ENCODE measurements at regions not wholly inside any gene's neighbourhood (a gene's known extent, or its start where the extent isn't known, plus 50 kb on each side); places are given as distances from the start of the nearest gene placed in this dataset.

DNA sequence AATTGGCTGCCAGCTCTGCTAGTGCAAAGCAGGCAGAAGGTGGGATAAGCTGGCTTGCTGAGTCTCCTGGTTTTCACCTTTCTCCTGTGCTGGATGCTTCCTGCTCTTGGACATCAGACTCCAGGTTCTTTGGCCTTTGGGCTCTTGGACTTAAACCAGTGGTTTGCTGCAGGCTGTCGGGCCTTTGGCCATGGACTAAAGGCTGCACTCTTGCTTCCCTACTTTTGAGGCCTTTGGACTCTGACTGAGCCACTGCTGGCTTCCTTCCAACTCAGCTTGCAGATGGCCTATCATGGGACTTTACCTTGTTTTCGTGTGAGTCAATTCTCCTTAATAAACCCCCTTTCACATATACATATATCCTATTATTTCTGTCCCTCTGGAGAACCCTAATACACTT, 1293.9 kb upstream of the CDH6 start:
- no peak for DNase-seq

GRCh38 chr5:29897916-29898315, 1295.6 kb upstream of the CDH6 start:
- no peak for DNase-seq

- peak; percentile 59 for DNase-seq
Observed at GRCh38 chr5:29896646-29897045, 1296.8 kb upstream of the CDH6 start.

DNA sequence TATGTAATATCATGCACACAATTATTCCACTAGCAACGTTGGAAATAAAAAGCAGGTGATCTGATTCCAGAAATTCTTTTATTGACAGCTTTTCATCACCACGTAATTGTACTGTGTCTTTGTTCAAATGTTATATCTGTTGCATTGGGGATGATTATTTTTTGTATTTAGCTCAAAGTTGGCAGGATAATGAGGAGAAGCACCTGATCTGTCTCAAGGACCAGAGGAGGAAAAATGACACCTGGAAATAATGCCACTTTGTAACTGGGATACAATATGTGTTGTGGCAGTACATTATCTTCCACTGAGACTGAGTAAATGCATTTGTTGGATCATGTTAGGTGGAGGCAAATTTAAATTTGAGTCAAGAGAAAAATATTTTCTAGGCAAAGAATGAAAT, 1298.8 kb upstream of the CDH6 start:
- no peak for DNase-seq

GRCh38 chr5:29889051-29889450, 1304.4 kb upstream of the CDH6 start:
- DNase-seq: no peak

DNA sequence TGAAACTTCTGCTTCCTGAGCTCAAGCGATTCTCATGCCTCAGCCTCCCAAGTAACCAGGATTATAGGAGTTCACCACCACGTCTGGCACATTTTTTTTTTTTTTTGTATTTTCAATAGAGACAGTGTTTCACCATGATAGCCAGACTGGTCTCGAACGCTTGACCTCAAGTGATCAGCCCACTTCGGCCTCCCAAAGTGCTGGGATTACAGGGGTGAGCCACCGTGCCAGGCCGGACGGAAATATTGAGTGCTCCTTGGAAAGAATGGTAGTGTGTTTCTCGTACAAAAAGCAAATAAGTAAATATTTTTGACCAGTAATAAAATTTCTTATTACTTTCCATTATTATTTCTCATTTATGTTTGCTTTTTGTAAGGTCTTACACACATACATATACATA, 1307.9 kb upstream of the CDH6 start:
- no peak for DNase-seq

- DNase-seq: no peak
Observed at GRCh38 chr5:29882036-29882435, 1311.5 kb upstream of the CDH6 start.

DNA sequence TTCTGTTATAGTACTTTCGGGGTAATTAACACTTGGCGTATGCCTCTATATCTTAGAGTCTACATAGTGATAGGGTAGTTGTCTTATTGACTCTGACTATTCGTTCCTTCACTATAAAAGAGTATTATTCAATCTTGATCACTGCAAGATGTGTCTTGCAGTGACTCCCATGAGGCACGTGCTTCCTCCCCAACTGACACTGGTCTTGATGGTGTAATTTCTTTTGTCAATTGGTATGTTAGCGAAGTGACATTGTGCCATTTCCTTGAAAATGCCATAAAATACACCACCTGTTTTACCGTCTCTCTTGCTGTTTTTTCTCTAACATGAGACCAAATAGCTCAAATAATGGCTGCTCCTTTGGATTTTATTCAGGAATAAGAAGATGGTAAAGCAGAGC, 1314.1 kb upstream of the CDH6 start:
- no peak for DNase-seq

DNA sequence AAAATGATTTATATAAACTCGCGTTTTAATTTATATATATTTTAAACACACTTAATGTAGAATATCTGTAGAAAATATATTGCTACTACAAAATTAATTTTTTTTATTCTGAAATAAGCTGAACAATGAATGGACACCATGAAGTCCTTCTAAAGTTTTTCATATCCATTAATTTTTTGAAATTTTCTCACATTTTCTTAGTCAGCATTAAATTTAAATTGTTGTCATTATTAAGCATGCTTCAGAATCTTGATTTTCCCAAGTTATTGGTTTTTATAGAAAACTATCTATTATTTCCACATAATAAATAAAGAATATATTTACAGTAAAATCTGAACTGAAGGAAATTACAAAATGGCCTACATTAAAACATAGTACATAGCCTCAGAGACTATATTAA, 1314.9 kb upstream of the CDH6 start:
- DNase-seq: no peak

- DNase-seq: no peak
Observed at GRCh38 chr5:29867155-29867554, 1326.3 kb upstream of the CDH6 start.

DNA sequence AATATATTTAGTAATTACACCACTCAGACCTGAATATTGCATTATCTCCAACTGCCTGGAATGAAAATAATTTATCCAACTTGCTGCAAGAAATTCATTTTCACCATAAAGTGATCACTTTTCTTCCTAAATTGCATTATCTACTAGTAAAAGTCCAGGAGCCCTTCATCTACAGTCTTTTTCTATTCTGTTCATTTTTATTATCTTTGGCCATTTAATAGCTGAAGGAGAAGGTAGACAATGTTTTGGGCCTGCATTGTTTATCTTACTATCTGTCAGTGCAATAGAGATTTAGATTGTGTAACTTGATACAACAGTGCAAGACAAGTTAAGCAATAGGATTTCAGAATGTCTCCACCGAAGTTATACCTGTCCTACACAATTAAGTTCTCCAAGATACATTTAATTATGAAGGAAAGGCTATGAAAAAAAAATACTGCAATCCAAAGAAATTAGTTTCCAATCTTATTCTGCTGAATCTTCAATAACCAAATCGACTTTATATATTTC, 1339.7 kb upstream of the CDH6 start:
- no peak for DNase-seq

DNA sequence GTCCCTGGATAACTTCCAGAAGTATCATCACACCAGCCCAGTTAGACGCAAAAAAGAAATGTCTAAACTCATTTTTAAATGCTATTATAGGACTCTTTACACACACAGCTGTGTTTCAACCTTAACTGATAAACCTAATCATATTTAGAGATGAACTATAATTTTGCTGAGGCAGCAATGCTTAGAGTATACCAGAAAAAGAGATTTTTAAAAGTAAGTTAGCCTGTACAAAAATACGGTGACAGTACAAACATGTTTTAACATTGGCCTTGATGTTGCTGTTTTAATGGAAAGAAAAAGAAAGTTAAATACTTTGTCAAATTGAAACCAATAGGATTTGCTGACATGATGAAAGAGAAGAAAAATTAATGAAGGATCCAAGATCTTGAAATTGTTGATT, 1341.2 kb upstream of the CDH6 start:
- DNase-seq: no peak

GRCh38 chr5:29845206-29845605, 1348.3 kb upstream of the CDH6 start:
- no peak for DNase-seq

DNA sequence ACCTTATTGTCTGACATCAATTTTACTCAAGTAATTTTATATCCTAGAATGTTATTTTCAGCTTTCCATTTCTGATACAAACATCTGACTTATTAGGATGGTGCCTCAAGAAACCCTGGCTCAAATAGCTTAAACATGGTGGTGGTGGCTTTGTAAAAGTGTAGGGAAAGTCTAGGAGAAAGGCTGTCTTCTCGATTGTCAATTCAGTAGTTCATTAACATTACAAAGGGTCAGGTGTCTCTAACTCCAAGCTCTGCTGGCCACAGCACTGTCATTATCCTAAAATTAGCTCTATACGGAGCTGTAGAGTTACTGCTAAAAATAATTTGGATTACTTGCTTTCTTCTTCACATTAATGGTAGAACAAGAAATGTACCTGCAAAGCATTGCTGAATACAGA, 1360.1 kb upstream of the CDH6 start:
- DNase-seq: no peak

- no peak for DNase-seq
Observed at GRCh38 chr5:29822521-29822920, 1371.0 kb upstream of the CDH6 start.

GRCh38 chr5:29811914-29812679, 1381.4 kb upstream of the CDH6 start:
- no peak for DNase-seq

- DNase-seq: no peak
Observed at GRCh38 chr5:29805804-29806203, 1387.7 kb upstream of the CDH6 start.

DNA sequence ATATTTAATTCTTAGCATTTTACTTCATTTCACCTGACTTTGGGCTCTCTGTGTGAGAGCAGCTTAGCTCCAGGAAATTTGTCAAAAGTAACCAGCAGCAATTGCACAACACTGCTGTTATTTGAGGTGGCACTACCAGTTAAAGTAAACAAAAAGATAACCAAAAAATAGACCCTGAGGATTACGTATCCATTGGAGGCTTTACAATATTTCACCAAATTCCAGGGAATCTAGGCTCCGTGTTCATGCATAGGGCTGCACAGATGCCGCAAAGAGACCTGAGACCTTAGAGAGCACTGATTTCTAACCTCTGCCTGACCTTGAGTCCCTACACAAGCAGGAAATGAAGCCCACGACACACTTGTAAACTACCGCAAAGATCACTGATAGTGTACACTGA, 1392.7 kb upstream of the CDH6 start:
- DNase-seq: no peak

DNA sequence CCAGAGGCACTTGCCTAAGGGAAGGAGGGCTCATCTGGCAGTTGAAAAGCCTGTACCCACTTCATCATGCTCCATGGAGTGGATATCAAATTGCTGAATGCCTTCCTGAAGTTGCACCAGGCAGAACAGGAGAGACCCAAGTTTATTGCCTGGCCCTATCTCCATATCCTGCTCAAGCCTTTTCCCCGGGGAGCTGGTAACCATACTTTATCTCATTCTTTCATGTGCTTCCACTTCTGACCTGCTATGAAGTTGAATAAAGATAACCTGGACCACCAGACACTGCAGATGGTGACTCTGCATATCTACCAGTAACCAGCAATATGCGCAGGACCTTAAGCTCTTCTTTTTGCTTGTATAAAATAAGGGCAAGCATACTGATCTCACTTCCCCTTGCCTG, 1397.5 kb upstream of the CDH6 start:
- DNase-seq: no peak

DNA sequence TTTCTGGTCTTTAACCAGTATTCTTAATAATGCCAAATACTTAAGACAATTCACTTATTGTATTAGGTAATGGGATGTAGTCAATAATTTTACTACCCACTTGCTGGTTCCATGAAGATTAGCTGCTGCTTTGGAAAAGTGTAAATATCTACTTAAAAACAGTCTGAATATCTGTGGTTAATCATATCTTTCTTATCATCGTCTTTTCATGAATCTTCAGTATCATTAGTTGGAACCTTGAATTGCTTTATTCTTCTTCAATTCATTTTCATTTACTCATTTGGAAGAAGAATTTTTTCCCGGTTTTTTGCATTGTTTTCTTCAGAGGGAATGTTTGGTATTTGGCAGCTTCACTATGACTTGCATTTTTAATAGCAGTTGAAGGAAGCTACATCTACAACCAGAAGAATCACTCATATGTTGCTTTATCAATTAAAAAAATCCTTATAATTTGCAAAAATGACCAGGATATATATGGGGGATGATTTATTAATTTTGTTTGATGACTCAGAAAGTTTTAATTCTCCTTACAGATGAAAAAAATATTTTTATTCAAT, 1398.3 kb upstream of the CDH6 start:
- no peak for DNase-seq

DNA sequence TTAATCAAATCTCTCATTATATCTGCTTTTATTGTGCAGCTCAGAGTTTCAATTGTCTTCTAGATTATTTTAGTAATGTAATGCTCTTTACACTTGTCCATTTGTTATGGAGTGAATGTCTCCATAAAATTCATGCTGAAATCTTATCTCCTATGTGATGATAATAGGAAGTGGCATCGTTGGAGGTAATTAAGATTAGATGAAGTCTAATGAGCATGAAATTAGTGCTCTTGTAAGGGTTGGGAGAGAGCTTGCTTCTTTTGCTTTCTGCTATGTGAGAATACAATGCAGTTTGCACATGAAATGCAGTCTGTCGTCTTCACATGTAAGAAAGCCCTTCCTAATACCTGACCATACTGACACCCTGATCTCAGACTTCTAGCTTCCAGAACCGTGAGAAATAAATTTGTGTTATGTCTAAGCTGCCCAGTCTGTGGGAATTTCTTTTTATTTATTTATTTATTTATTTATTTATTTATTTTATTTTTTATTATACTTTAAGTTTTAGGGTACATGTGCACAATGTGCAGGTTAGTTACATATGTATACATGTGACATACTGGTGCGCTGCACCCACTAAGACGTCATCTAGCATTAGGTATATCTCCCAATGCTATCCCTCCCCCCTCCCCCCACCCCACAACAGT, 1399.2 kb upstream of the CDH6 start:
- DNase-seq: no peak

GRCh38 chr5:29790281-29790680, 1403.2 kb upstream of the CDH6 start:
- no peak for DNase-seq

GRCh38 chr5:29780401-29780800, 1413.1 kb upstream of the CDH6 start:
- no peak for DNase-seq

DNA sequence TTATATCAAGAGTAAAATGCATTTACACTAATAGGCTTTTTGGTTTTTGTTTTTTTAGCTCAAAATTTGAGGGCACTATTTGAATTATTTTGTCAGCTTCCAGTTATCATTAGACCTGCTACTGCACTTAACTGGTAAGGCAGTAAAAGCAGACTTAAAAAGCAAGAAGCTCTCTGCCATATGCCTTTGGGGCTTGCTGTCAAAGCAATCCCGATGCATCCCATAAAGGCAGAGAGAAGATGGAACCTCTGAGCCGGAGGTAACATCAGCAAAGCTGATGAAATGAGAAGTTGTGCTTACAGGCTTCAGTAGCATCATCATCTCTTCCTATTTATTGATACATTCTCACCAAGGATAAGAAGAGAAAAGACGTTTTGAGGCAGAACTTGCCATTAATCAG, 1414.3 kb upstream of the CDH6 start:
- DNase-seq: no peak

Data from MV-4-11 (cell line).